Neural progenitor cell (in vitro differentiated cells): ENCODE measurements at regions not wholly inside any gene's neighbourhood (a gene's known extent, or its start where the extent isn't known, plus 50 kb on each side); places are given as distances from the start of the nearest gene placed in this dataset.

Source experiments
- EZH2 ChIP-seq: fragments of 200-600 bp; sonication (generic); IDR thresholded peaks from 2 replicates; pipeline ENCODE4 v1.6.1; 2017; ENCODE audit warnings: antibody characterized with exemption, mild to moderate bottlenecking, moderate library complexity
- EZH2phosphoT487 ChIP-seq: fragments of 200-600 bp; sonication (generic); IDR thresholded peaks from 2 replicates; pipeline ENCODE4 v1.6.1; 2017; ENCODE audit warnings: antibody characterized with exemption
- TF ChIP-seq, protein P1 (sequence below): fragments of 200-600 bp; sonication (generic); IDR thresholded peaks from 2 replicates; pipeline ENCODE4 v1.5.1; 2017; ENCODE audit warnings: antibody characterized with exemption, mild to moderate bottlenecking

DNA sequence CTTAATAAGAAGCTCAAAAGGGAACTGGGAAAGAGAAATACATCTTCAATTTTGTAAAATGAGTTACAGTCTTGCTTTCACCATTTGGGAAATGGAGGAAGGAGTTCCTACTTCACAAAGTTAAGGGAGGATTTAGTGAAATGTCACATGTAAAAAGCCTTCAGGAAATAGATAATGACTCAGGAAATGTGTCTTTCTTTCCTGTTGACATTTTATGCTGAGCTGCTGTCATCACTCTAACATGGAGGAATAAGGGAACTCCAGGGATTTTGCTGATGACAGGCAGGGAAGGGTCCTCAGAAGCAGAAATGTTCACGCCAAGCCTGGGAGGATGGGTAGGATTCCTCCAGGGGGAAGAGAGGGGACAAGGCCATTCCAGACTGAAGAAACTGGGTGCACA lies 251.1 kb downstream of the USP46 start:
- TF ChIP-seq, protein P1, sequence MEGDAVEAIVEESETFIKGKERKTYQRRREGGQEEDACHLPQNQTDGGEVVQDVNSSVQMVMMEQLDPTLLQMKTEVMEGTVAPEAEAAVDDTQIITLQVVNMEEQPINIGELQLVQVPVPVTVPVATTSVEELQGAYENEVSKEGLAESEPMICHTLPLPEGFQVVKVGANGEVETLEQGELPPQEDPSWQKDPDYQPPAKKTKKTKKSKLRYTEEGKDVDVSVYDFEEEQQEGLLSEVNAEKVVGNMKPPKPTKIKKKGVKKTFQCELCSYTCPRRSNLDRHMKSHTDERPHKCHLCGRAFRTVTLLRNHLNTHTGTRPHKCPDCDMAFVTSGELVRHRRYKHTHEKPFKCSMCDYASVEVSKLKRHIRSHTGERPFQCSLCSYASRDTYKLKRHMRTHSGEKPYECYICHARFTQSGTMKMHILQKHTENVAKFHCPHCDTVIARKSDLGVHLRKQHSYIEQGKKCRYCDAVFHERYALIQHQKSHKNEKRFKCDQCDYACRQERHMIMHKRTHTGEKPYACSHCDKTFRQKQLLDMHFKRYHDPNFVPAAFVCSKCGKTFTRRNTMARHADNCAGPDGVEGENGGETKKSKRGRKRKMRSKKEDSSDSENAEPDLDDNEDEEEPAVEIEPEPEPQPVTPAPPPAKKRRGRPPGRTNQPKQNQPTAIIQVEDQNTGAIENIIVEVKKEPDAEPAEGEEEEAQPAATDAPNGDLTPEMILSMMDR = no peak
- TF ChIP-seq EZH2phosphoT487 (no peak), EZH2 (no peak)
